Activated CD4-positive, alpha-beta T cell treated with anti-CD3 and anti-CD28 coated beads for 4 hours (primary cell): ENCODE measurements at regions not wholly inside any gene's neighbourhood (a gene's known extent, or its start where the extent isn't known, plus 50 kb on each side); places are given as distances from the start of the nearest gene placed in this dataset.

Experiments
- DNase-seq, 2 donors: peaks; one replicate each; pipeline ENCODE4 v3.0.0-alpha.2; 2020

- no peak for DNase-seq
Measured at GRCh38 chr11:134639586-134640330, 227.7 kb upstream of the B3GAT1 start.

GRCh38 chr11:134638796-134639430 is 226.9 kb upstream of the B3GAT1 start:
- DNase-seq = no peak

- no peak for DNase-seq
Measured at GRCh38 chr11:134637091-134638015, 225.3 kb upstream of the B3GAT1 start.

GRCh38 chr11:134636071-134636470 is 224.0 kb upstream of the B3GAT1 start:
- DNase-seq = no peak

- DNase-seq = no peak
Measured at GRCh38 chr11:134634897-134635831, 223.1 kb upstream of the B3GAT1 start.

GRCh38 chr11:134633276-134633675 is 221.2 kb upstream of the B3GAT1 start:
- DNase-seq = no peak

GRCh38 chr11:134632347-134633119 is 220.5 kb upstream of the B3GAT1 start:
- no peak for DNase-seq

- DNase-seq = no peak
Measured at GRCh38 chr11:134630861-134631260, 218.8 kb upstream of the B3GAT1 start.

- no peak for DNase-seq
Measured at GRCh38 chr11:134628426-134628825, 216.4 kb upstream of the B3GAT1 start.

GRCh38 chr11:134626032-134626431 is 214.0 kb upstream of the B3GAT1 start:
- DNase-seq = no peak

- no peak for DNase-seq
Measured at GRCh38 chr11:134625631-134626030, 213.6 kb upstream of the B3GAT1 start.

- DNase-seq = no peak
Measured at GRCh38 chr11:134625151-134625550, 213.1 kb upstream of the B3GAT1 start.

GRCh38 chr11:134624166-134624920 is 212.3 kb upstream of the B3GAT1 start:
- DNase-seq = no peak

- no peak for DNase-seq
Measured at GRCh38 chr11:134623711-134624110, 211.7 kb upstream of the B3GAT1 start.

GRCh38 chr11:134622458-134622857 is 210.4 kb upstream of the B3GAT1 start:
- DNase-seq = no peak

- DNase-seq = no peak
Measured at GRCh38 chr11:134617360-134617759, 205.3 kb upstream of the B3GAT1 start.

- no peak for DNase-seq
Measured at GRCh38 chr11:134616038-134616437, 204.0 kb upstream of the B3GAT1 start.

GRCh38 chr11:134615041-134615615 is 203.1 kb upstream of the B3GAT1 start:
- DNase-seq = no peak

GRCh38 chr11:134614141-134614540 is 202.1 kb upstream of the B3GAT1 start:
- DNase-seq = no peak

- DNase-seq = no peak
Measured at GRCh38 chr11:134613646-134614045, 201.6 kb upstream of the B3GAT1 start.
